NCI-H1092 (cell line): ENCODE measurements at regions not wholly inside any gene's neighbourhood (a gene's known extent, or its start where the extent isn't known, plus 50 kb on each side); places are given as distances from the start of the nearest gene placed in this dataset.

Experiments used
- DNase-seq: peaks from one replicate; lab custom pipeline; 2025; lab: John Stamatoyannopoulos, UW

- DNase-seq: no peak
Observed at GRCh38 chr12:125271892-125272291, 206.7 kb downstream of the AACS start.

DNA sequence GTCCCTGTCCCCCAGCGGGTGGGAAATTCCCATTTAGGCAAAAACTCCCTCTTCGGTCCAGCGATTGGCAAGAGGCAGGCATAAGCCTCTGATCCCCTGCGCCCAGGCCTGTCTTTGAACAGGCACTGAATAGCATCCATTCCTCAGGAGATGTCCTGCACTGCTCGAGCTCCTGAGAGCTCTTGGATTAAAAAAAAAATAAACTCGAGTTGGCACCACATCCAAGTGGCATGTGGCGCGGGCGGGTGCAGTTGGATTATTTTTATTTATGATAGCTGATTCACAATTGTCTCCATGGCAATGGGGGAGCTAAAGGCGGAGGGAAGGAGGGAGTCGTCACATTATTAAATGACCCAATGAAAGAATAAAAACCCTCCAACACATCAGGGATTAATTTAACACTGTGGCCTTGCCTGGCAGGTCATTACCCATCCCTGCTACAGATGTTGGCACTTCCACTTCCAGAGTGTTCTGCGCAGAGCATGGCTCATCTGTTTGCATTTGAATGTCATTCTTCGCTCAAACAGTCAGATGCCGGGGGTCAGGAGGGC, 207.2 kb downstream of the AACS start:
- DNase-seq: no peak

DNA sequence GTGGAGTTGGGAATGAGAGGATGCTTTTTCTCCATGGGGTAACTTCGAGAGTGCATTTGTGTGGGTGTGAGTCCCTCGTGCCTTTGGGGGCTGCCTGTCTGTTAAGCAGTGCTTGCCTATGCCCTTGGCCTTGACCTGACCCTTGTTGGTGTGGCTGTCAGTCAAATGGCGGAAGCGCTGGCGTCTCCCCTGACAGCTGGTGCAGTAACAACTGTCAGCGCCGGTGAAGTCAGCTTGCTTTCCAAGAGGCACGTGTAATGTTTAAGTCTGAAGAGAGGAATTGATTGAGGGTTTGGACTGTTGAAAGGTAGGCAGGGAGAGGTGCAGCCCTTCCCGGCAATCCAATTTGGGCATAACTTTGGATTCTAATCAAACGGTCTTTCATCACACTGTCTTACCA, 211.3 kb downstream of the AACS start:
- no peak for DNase-seq

- no peak for DNase-seq
Observed at GRCh38 chr12:125280482-125281377, 215.5 kb downstream of the AACS start.

DNA sequence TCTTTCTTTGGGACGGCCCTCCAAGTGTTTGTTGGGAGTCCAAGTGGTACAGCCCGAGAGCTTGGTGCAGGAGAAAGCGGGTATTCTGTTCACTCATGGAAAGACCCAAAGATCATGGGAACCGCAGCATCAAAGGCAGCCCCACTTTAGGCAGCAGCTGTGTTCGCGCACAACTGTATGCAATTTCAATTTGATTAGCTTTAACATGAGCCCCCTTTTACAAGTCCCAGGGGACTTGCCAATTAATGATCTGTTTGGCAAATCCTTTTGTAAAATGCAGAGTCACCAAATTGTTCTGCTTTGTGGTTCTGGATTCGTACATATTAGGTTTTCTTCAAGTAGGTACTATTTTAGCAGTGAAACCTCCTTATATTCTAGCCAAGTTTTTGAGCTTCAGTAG, 217.7 kb downstream of the AACS start:
- DNase-seq: no peak

- DNase-seq: no peak
Observed at GRCh38 chr12:125283521-125283920, 218.3 kb downstream of the AACS start.

DNA sequence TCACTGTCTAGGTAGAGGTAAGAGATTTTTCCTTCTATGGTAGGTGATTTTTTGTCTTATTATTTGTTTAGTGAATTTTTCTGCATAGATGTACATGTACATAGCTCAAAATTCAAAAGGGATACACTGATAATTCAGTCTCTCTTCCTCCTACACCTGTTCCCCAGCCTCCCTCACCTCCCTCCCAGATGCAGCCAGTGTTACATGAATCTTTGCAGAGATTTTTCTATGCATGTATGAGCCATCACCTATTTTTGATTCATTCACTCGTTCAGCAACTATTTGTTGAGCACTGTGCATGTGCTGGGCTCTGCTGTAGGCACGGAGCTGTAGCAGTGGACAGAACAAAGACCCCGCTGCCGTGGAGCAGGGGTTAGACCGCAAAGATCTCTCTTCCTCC, 218.9 kb downstream of the AACS start:
- no peak for DNase-seq

GRCh38 chr12:125284945-125285685, 219.9 kb downstream of the AACS start:
- no peak for DNase-seq

DNA sequence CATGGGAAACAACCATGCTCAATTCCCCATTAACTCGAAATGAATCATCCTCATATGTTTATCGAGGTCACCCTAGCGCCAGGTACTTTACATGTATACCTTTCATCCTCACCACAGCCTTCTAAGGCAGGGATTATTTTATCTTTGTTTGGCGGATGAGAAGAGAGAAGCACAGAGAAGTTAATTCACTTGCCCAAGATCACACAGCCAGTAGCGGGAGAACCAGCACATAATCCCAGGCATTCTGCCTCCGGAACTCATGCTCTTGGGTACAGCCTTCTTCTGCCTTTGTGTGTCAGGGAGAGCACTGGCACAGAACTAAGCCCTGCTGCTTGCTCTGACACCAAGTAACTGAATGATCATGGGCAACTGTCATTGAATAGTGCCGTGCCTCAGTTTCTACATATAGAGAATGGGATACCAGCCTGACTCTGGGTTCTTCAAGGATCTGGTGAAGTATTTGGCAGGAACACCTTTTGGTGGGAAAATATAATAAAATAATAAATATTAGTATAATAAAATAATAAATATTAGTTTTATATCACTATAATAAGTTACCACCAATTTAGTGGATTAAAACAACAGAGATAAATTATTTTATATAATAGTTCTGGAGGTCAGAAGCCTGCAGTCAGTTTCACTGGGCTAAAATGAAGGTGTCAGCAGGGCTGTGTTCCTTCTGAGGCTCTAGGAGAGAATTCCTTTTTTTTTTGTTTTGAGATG, 220.9 kb downstream of the AACS start:
- DNase-seq: no peak

GRCh38 chr12:125287155-125287847, 222.1 kb downstream of the AACS start:
- no peak for DNase-seq

DNA sequence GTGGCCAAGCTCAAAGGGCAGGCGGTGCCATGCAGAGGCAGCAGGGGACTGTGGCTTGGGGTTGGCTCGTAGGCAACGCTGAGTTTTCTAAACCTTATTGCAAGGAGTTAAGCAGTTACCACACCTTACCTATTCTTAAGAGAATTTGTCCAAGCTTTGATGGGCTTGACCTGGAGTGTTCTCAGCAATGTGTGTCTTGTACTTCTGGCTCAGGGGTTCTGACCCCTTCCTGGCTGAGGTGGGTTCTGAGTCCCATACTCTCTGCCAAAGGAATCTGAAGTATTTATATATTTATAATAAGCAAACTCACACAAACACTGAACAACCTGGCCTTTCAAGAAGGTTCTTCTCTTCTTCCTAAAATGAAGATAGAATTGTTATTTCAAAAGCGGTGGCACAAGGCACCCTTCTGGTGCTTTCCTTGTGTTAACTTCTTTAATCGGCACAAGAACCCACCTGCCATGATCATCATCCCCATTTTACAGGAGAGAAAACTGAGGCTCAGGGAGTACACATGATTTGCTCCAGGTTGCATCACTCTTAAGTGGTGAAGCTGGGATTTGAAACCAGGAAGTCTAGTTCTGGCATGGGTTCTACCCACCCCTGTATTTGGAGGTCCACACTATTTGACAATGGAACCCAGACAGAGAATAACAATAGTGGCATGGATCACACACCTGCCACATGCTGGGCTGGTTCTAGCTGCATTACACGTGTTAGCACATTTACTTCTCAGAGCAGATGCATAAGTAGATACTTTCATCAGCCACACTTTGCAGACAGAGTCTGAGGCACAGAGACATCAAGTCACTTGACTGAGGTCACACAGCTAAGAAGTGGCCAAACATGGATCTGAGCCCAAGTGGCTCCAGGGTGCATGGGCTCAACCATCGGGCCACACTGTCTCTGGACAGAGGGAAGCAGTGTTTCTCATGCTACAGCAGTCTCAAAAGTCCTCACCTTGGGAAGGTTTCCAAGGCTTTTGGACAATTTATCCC, 224.0 kb downstream of the AACS start:
- DNase-seq: no peak

DNA sequence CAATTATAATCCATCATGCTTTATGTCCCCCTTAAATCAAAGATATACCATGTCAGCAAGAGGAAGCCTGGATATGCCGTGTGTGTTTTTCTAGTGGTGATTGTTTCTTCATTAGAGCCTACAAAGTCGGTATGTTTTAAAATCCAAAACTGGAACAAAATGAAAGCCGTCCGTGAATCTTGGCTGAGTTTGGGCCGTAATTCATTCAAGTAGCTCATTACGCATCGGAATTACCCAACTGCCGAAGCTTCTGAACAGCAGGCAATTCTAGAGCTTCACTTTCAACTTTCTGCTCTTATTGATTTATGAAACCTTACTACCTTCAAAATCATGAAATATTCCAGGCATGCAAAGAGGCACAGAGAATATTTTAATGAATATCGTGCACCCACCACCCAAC, 224.7 kb downstream of the AACS start:
- no peak for DNase-seq

- DNase-seq: no peak
Observed at GRCh38 chr12:125292700-125293099, 227.5 kb downstream of the AACS start.

DNA sequence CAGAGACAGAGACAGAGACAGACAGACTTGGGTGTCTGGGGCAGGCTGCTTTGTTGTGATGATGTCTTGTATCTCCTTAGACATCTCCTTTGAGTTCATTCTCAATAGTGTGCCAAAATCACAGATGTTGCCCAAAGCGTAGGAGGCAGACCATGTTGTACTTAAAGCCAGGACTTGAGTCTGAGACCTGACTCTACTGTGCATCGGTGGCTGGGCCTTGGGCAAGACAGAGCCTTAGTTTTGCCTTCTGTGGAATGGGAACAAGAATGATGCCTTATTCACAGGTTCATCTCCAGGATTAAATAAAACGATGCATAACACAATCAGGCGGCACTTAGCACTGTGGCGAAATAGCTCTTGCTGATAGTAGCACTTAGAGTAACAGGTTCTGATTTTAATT, 230.3 kb downstream of the AACS start:
- DNase-seq: no peak

GRCh38 chr12:125296701-125297100, 231.5 kb downstream of the AACS start:
- no peak for DNase-seq

DNA sequence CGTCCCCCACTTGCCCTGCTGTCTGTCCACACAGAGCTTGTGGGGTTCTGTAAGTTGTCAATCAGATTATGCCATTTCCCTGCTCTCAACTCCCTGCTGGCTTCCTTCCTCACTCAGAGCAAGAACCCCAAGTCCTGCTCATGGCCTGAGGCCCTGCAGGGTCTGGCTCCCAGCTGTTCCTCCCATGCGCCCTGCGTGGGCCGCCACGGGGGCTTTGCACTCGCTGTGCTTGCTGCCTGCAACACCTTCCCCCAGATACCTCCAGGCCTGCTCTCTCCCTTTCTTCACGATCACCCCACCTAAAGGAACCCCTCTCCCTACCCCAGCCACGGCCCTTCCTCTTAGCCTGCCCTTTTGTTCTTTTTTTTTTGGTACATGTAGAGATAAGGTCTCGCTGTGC, 234.6 kb downstream of the AACS start:
- DNase-seq: no peak

- no peak for DNase-seq
Observed at GRCh38 chr12:125300249-125300648, 235.0 kb downstream of the AACS start.

DNA sequence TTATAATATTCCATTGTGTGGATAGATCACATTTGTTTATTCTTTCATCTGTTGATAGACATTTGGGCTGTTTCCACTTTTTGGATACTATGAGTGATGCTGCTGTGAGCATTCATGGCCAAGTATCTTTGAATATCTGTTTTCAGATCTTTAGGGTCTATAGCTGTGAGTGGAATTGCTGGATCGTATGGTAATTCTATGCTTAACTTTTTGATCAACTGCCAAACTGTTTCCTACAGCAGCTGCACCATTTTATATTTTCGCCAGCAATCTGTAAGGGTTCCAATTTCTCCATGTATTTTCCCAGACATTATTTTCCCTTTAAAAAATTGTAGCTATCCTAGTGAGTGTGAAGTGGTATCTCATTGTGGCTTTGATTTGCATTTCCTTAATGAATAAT, 238.1 kb downstream of the AACS start:
- no peak for DNase-seq

DNA sequence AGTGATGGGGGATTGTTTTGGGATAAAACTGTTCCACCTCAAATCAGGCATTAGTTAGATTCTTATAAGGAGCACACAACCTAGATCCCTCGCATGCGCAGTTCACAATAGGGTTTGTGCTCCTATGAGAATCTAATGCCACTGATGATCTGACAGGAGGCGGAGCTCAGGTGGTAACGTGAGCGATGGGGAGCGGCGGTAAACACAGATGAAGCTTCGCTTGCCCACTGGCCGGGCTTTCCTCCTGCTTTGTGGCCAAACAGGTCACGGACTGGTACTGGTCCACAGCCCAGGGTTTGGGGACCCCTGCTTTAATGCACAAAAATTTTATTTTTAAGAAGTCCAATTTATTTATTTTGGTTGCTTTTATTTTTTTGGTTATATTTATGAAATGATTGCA, 238.8 kb downstream of the AACS start:
- no peak for DNase-seq

DNA sequence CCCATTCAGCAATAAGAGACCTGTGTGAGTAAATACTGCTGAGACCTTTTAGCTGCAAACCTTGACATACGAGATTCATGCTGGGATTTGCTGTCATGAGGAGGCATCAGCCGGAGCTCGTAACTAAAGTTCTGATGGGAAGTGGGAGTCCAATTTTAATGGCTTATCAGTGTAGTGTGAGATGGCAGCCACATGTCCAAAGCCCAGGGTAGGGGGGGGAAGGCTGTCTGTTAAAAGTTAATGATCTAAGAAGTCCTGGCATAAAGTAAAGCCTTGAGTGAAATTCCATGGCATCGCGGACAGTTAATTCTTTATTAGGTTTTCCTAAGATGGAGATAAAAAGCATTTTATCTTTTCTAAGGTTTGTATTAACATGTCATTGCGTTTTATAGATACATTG, 240.0 kb downstream of the AACS start:
- DNase-seq: no peak

GRCh38 chr12:125310461-125310860, 245.2 kb downstream of the AACS start:
- DNase-seq: no peak
